22Rv1 (cell line): ENCODE measurements at regions not wholly inside any gene's neighbourhood (a gene's known extent, or its start where the extent isn't known, plus 50 kb on each side); places are given as distances from the start of the nearest gene placed in this dataset.

Experiments used
- ZFX ChIP-seq: fragments of 450-650 bp; IDR thresholded peaks from 2 replicates; pipeline ENCODE4 v1.6.1; 2017; ENCODE audit warnings: antibody characterized with exemption, borderline replicate concordance
- TF ChIP-seq, protein P1 (sequence below): fragments of 450-650 bp; IDR thresholded peaks from 2 replicates; pipeline ENCODE4 v1.5.1; 2017; ENCODE audit warnings: mild to moderate bottlenecking

DNA sequence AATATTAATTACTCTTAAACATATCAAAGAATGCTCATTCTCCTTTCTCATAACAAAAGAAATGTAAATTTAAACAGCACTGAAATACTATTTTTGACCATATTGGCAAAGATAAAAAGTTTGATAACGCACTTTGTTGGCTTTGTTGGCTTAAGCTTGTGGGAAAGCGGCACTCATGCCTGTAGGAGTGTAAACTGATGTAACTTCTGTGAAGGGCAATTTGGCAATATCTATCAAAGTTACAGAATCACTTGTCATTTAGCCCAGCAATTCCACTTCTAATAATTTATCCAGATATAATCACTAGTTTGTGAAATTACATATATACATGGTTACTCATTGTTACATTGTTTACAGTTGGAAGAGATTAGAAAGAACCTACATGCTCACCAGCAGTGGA lies 96.3 kb upstream of the FOXN2 start:
- TF ChIP-seq, protein P1, sequence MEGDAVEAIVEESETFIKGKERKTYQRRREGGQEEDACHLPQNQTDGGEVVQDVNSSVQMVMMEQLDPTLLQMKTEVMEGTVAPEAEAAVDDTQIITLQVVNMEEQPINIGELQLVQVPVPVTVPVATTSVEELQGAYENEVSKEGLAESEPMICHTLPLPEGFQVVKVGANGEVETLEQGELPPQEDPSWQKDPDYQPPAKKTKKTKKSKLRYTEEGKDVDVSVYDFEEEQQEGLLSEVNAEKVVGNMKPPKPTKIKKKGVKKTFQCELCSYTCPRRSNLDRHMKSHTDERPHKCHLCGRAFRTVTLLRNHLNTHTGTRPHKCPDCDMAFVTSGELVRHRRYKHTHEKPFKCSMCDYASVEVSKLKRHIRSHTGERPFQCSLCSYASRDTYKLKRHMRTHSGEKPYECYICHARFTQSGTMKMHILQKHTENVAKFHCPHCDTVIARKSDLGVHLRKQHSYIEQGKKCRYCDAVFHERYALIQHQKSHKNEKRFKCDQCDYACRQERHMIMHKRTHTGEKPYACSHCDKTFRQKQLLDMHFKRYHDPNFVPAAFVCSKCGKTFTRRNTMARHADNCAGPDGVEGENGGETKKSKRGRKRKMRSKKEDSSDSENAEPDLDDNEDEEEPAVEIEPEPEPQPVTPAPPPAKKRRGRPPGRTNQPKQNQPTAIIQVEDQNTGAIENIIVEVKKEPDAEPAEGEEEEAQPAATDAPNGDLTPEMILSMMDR, result no peak
- no peak for TF ChIP-seq ZFX
